Bronchial epithelial cell (primary cell): ENCODE measurements at regions not wholly inside any gene's neighbourhood (a gene's known extent, or its start where the extent isn't known, plus 50 kb on each side); places are given as distances from the start of the nearest gene placed in this dataset.

Source experiments
- DNase-seq: peaks from one replicate; pipeline ENCODE4 v3.0.0-alpha.2; 2010; ENCODE audit warnings: low read depth
- FAIRE-seq: peaks from 2 replicates; lab custom pipeline; 2011; peaks lifted over from hg19 to GRCh38; lab: Jason Lieb, UNC
- H3K27me3 ChIP-seq: 2 replicates; pipeline ENCODE4 v1.5.1; 2011; ENCODE audit warnings: low read length; ENCODE audit not compliant: control insufficient read depth, insufficient read depth
- H3K36me3 ChIP-seq: 2 replicates; pipeline ENCODE4 v1.5.1; 2011; ENCODE audit warnings: low read length; ENCODE audit not compliant: control insufficient read depth, insufficient read depth
- H3K4me3 ChIP-seq: 2 replicates; pipeline ENCODE4 v1.5.1; 2011; ENCODE audit warnings: mild to moderate bottlenecking, low read depth, low read length, control low read depth
- CTCF ChIP-seq: IDR thresholded peaks from 2 replicates; pipeline ENCODE4 v1.5.1; 2011; ENCODE audit warnings: mild to moderate bottlenecking, moderate library complexity, low read length, control low read depth, inconsistent platforms; ENCODE audit not compliant: insufficient read depth, severe bottlenecking

GRCh38 chr2:225340923-225341322 lies 58.6 kb upstream of the NYAP2 start:
- Histone ChIP-seq H3K4me3 (no peak overlapping the region), H3K27me3 (no peaks in the 10 kb centered on the region), H3K36me3 (no peaks in the 10 kb centered on the region)
- no peak for DNase-seq
- no peak for TF ChIP-seq CTCF
- FAIRE-seq: no peak

GRCh38 chr2:225337183-225337582 lies 62.3 kb upstream of the NYAP2 start:
- Histone ChIP-seq H3K36me3 (no peaks in the 10 kb centered on the region), H3K4me3 (no peak overlapping the region), H3K27me3 (no peaks in the 10 kb centered on the region)
- DNase-seq (peak; percentile 34), FAIRE-seq (no peak)
- no peak for TF ChIP-seq CTCF

- DNase-seq (no peak), FAIRE-seq (no peak)
- Histone ChIP-seq H3K27me3 (no peaks in the 10 kb centered on the region), H3K36me3 (no peaks in the 10 kb centered on the region), H3K4me3 (no peak overlapping the region)
- TF ChIP-seq CTCF: no peak
Observed at GRCh38 chr2:225334514-225334913, 65.0 kb upstream of the NYAP2 start.

- peak; percentile 15 for DNase-seq
Observed at GRCh38 chr2:225328192-225328591, 71.3 kb upstream of the NYAP2 start.

GRCh38 chr2:225326969-225327368 lies 72.5 kb upstream of the NYAP2 start:
- no peaks in the 10 kb centered on the region for H3K27me3 ChIP-seq
- H3K4me3 ChIP-seq: no peak overlapping the region
- FAIRE-seq: no peak
- H3K36me3 ChIP-seq: no peaks in the 10 kb centered on the region
- TF ChIP-seq CTCF: no peak
- DNase-seq: peak; percentile 21

More at GRCh38 chr2:225328192-225328591, 71.3 kb upstream of the NYAP2 start:
- FAIRE-seq: no peak
- H3K27me3 ChIP-seq: no peaks in the 10 kb centered on the region
- TF ChIP-seq CTCF: no peak
- no peaks in the 10 kb centered on the region for H3K36me3 ChIP-seq
- no peak overlapping the region for H3K4me3 ChIP-seq

GRCh38 chr2:225319872-225320271 lies 79.6 kb upstream of the NYAP2 start:
- no peak for TF ChIP-seq CTCF
- Histone ChIP-seq H3K27me3 (no peaks in the 10 kb centered on the region), H3K4me3 (no peak overlapping the region), H3K36me3 (no peaks in the 10 kb centered on the region)
- DNase-seq: no peak
- FAIRE-seq: no peak
